BJ (cell line): ENCODE measurements at regions not wholly inside any gene's neighbourhood (a gene's known extent, or its start where the extent isn't known, plus 50 kb on each side); places are given as distances from the start of the nearest gene placed in this dataset.

Source experiments
- CTCF ChIA-PET: fragments of 350-600 bp; formaldehyde crosslinking; extraction: SDS; loops from one replicate; lab custom pipeline; 2021; ENCODE audit warnings: antibody characterized with exemption, inconsistent platforms; lab: Yijun Ruan, JAX
- POLR2A ChIA-PET: fragments of 300-600 bp; sonication (Branson Sonifier 250); formaldehyde crosslinking; extraction: SDS; loops from one replicate; lab custom pipeline; 2021; ENCODE audit warnings: antibody characterized with exemption; lab: Charles Lee
- DNase-seq: peaks from one replicate; pipeline ENCODE4 v3.0.0-alpha.2; 2011; ENCODE audit warnings: low read depth
- H3K27me3 ChIP-seq: 2 replicates; pipeline ENCODE4 v1.6.0; 2011; ENCODE audit warnings: low read length; ENCODE audit not compliant: control insufficient read depth, insufficient read depth
- H3K36me3 ChIP-seq: 2 replicates; pipeline ENCODE4 v1.5.1; 2011; ENCODE audit warnings: low read length; ENCODE audit not compliant: control insufficient read depth, insufficient read depth
- H3K4me3 ChIP-seq: 2 replicates; pipeline ENCODE4 v1.5.1; 2011; ENCODE audit warnings: low read depth, mild to moderate bottlenecking, control low read depth, low read length
- TF ChIP-seq, protein P1 (sequence below): IDR thresholded peaks from 2 replicates; pipeline ENCODE4 v1.5.1; 2011; ENCODE audit warnings: low read depth, mild to moderate bottlenecking, control low read depth, inconsistent platforms, low read length, moderate library complexity; ENCODE audit not compliant: insufficient read depth

- no peak for DNase-seq
- CTCF ChIA-PET: no interaction called here
- POLR2A ChIA-PET: interaction anchor here (0.5 kb wide), 1 partner anchor 255 kb away, joined by 3 read pairs; the partner anchor contains the start of gene TMEM185B
- TF ChIP-seq, protein P1, sequence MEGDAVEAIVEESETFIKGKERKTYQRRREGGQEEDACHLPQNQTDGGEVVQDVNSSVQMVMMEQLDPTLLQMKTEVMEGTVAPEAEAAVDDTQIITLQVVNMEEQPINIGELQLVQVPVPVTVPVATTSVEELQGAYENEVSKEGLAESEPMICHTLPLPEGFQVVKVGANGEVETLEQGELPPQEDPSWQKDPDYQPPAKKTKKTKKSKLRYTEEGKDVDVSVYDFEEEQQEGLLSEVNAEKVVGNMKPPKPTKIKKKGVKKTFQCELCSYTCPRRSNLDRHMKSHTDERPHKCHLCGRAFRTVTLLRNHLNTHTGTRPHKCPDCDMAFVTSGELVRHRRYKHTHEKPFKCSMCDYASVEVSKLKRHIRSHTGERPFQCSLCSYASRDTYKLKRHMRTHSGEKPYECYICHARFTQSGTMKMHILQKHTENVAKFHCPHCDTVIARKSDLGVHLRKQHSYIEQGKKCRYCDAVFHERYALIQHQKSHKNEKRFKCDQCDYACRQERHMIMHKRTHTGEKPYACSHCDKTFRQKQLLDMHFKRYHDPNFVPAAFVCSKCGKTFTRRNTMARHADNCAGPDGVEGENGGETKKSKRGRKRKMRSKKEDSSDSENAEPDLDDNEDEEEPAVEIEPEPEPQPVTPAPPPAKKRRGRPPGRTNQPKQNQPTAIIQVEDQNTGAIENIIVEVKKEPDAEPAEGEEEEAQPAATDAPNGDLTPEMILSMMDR: no peak
- no peaks in the 10 kb centered on the region; the same call in 1 of the 2 replicates for H3K27me3 ChIP-seq
- no peaks in the 10 kb centered on the region for H3K36me3 ChIP-seq
- H3K4me3 ChIP-seq: no peak overlapping the region
Measured at GRCh38 chr2:120477831-120478481, 132.0 kb downstream of the INHBB start.

DNA sequence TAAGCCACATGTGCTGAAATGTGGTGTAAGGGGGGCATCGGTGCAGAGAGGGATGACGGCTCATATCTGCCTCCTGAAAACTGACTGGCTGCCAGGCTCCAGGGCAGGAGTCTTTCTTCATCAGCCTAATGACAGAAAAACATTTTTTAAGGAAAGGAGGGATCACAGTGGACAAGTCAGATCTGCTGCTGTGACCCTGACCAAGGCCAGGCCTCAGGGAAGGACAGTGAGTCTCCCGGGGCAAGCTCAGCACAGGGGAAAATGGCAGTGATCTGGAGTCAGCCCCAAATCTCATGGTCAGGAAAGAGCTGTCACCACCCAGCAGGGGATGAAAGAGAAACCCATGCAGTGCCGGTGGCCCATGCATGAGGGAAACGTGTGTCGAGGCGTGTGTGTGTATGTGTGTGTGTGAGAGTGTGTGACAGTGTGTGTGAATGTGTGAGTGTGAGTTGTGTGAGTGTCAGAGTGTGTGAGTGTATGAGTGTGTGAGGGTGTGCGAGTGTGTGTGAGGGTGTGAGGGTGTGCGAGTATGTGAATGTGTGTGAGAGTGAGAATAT lies 134.5 kb downstream of the INHBB start:
- POLR2A ChIA-PET: interaction anchor here (0.6 kb wide), 1 partner anchor 25 kb away, joined by 4 read pairs; no protein-coding TSS in a partner anchor
- H3K36me3 ChIP-seq: no peaks in the 10 kb centered on the region
- H3K4me3 ChIP-seq: no peak overlapping the region
- CTCF ChIA-PET: no interaction called here
- DNase-seq: no peak
- no peaks in the 10 kb centered on the region; the same call in 1 of the 2 replicates for H3K27me3 ChIP-seq
- TF ChIP-seq, protein P1: no peak

DNA sequence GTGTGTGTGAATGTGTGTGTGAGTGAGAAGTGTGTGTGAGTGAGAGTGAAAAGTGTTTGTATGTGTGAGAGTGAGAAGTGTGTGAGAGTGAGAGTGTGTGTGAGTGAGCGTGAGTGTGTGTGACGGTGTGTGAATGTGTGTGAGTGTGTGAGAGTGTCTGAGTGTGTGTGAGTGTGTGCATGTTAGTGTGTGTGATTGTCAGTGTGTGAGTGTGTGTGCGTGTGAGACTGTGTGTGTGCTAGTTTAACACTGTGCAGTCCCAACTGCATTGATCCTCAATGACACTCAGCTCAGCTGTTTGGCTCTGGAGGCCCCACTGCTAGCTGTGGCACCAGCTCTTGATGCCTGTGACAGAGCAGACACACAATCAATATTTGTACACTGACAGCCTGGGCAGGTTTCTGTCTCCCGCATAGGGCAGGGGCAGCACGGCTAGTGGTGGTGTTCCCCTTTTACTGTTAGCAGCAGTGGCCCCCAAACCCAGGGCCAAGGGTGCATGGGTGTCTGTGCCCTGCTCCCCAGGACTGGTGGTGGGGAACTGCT lies 135.0 kb downstream of the INHBB start:
- no peaks in the 10 kb centered on the region; the same call in 1 of the 2 replicates for H3K27me3 ChIP-seq
- TF ChIP-seq, protein P1: no peak
- CTCF ChIA-PET: no interaction called here

DNA sequence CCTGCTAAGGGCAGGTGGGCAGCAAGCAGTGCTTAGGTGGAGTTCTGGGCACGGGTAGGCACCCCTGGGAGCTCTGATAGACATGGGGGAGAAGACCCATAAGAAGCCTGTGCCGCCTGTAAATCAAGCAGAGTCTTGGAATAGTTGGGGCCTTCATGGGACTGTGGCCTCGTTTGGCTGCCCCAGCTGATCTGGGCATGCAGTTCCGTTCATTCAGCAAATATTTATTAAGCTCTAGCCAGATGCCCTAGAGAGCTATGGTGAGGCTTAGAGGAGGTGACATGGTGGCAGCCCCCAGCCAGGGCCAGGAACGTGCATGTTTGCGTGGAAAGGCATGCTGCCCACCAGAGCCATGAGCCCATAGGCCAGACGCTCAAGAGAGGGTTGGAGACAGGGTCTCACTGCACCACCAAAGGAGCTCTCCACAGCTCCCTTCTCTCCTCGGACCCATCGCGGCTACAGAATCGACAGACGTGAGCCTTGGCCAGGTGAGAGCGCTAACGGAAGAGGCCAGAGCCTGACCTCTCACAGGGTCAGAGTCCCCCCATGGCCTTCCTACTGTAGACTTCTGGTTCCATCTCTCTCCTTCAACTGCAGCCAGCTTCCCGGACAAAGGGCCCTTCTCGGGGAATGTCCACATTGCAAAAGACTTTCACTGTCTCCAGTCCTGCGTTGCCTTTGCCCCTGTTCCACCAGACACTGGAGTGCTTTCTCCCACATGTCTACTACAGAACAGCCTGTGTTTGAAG lies 135.7 kb downstream of the INHBB start:
- Histone ChIP-seq H3K27me3 (no peaks in the 10 kb centered on the region; the same call in 1 of the 2 replicates), H3K4me3 (no peak overlapping the region), H3K36me3 (no peaks in the 10 kb centered on the region)
- DNase-seq: no peak
- CTCF ChIA-PET: no interaction called here
- POLR2A ChIA-PET: no interaction called here
- TF ChIP-seq, protein P1: no peak

More for the DNA sequence above, 135.0 kb downstream of the INHBB start:
- no peak for DNase-seq
- POLR2A ChIA-PET: no interaction called here
- Histone ChIP-seq H3K36me3 (no peaks in the 10 kb centered on the region), H3K4me3 (no peak overlapping the region)

DNA sequence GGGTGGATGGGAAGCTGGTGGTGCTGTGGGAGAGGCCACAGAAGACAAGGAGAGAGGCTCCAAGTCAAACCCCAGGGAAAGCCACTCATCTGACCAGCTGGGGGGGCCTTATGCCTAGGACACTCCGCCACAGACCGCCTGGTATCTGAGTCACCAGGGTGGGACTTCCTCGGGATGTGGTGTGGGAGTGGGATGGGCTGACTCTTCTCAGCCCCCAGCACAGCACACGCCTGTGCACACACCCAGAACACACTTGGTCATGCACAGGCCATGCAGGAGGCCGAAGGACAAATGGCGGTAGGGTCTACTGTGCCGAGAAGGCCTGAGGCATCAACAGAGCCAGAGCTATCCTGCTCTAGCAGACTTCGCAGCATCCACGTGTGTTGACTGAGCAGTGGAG lies 136.4 kb downstream of the INHBB start:
- DNase-seq: no peak
- TF ChIP-seq, protein P1: no peak
- ChIA-PET POLR2A (no interaction called here), CTCF (no interaction called here)
- Histone ChIP-seq H3K27me3 (no peaks in the 10 kb centered on the region; the same call in 1 of the 2 replicates), H3K36me3 (no peaks in the 10 kb centered on the region), H3K4me3 (no peak overlapping the region)
